ENCODE measurements at regions not wholly inside any gene's neighbourhood (a gene's known extent, or its start where the extent isn't known, plus 50 kb on each side); places are given as distances from the start of the nearest gene placed in this dataset.

DNA sequence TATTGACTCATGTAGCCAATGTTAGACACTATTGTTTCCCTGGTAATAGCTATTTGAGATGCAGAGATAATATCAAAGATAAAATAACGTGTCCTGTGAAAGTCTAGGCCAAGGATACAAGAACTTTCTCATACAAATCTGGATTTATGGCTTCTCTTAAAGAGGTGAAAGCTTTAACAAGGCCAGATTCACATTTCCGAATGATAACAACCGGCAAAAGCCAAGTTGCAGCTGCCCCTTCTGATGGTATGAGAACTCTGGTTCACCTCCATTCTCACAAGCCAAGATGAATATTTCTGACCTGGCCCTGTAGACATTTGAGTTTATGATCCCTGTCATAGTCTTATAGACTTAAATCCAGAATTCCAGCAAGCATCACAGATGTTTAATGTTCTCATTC lies 230.4 kb upstream of the ZC3H12C start:
- DNase-seq (ENCODE audit: low spot score): no peak

DNA sequence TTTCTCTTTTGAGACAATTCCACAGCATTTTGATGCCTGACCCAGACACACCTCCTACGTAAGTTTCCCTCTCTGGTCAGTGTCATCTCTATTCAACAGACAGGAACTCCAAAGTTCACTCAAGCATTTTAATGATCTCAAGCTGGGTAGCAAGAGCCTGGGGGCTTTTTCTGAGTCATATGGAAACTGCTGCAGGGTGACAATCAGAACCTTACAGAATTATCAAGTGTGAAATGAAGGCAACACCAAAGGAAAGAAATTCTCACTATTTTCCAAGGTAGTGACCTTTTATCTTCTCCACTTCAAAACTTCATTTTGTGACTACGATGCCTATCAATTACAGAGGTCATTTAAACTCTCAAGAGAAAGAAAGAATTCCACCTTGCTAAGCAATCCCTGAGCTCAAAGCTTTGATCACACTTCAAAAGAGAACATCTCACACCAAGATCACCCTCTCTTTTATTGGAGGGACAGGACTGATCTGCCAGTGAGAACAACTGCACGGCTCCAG lies 229.0 kb upstream of the ZC3H12C start:
- no peak for DNase-seq (ENCODE audit: low spot score)

DNA sequence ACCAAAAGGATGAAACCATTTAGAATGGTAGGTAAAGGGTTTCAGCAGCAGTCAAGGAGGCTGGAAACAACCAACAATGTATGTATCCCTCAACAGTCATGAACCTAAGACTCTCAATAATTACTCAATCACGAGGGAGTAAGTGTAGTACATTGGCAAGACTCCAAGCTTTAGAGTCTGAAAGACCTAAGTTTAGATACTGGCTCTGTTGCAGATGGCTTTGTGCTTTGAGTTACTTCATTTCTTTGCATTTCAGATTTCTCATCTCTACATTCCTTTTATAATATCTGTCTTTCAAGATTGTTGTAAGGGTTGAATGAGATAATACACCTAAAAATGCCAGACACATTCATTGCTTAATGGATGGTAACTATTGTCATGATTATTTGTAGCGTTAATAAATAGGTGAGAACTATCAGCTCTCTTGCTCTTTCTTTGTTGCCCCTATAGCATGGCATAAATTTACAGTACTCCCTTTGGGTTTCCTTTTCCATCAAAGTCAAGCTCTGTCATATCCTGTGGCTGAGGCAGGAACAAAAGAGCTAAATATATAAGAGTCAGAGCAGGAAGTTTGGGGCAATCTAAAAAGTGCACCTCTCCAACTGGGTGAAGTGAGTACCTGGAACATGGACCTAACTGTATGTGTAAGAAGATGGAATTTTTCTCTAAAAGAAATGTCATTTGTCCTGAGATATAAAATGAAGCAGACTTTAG lies 228.2 kb upstream of the ZC3H12C start:
- DNase-seq (ENCODE audit: low spot score): no peak

DNA sequence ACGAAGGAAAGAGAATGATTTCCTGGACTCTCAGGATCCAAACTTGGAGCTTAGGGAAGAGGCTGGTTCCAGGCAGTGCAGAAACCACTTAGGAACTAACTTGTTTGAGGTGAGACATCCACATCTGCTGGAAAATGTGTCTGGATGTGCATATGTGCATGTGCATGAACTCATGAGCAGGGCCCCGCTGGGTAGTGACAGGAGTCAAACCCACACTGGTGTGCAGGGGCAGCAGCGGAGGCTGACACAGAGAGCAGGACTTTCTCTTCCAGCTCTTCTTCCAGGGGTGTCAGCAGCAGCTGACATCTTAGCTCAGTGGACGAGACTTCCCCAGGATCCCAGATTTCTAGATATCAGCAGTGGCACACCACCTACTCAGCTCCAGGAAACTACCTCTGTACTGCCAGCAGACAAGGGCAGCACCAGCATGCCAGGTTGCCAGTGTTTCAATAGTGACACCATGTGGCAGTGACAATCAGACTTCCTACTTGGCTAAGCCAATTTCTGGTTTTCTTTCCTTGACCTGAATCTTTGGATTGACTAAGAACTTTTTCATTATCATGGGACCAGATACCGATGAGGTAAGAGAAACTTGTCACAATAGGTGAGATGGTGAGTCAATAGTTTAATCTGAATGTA lies 227.5 kb upstream of the ZC3H12C start:
- DNase-seq (ENCODE audit: low spot score): no peak

DNA sequence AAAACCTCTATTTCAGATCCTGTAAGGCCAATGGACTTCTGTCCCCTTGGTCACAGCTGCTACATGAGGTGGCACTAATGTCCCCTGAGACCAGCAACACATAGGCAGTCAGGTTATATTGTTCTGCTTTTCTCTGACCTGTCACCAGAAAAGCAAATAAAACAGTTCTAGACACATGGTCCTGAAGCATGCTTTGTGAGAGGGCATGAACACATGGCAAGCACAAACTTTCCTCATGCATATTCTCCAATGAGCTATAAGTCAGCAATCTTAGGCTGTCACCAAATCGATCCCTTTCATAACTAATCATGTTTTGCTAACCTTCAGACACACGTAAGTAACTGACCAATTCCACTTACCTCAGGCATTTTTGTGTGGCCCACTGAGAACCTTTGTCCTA lies 225.4 kb upstream of the ZC3H12C start:
- no peak for DNase-seq (ENCODE audit: low spot score)

DNA sequence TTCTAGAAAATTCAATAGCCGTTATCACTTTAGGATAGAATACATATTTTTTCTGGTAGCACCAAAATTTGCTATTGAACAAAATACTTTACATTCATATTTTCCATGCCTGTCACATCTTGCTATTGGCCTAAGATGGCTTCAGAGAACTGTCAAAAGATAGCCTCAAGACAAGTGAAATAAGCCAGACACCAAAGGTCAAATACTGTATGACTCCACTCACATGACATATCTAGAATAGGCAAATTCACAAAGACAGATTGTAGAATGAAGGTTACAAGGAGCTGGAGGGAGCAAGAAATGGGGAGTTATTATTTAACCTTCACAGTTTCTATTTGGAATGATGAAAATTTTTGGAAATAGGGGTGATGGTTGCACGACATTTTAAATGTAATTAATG lies 223.7 kb upstream of the ZC3H12C start:
- DNase-seq (ENCODE audit: low spot score): no peak

DNA sequence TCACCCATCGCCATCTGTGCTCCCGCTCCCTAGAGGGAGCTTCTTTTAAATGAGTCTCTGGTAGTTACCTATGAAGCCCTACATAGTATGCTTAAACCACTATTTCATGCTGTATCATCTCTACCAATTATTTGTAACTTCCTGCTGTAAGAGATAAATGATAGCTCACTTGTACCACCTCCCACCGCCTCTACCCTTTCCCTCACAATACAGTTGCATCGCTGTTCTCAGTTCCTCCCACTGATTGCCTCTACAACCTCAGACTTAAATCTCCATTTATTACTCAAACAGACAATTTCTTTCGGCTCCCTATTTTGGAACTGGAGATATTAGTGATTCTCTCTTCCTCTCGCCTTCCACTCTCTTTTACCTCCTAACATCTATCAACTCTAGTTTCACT lies 222.9 kb upstream of the ZC3H12C start:
- DNase-seq (ENCODE audit: low spot score): no peak

DNA sequence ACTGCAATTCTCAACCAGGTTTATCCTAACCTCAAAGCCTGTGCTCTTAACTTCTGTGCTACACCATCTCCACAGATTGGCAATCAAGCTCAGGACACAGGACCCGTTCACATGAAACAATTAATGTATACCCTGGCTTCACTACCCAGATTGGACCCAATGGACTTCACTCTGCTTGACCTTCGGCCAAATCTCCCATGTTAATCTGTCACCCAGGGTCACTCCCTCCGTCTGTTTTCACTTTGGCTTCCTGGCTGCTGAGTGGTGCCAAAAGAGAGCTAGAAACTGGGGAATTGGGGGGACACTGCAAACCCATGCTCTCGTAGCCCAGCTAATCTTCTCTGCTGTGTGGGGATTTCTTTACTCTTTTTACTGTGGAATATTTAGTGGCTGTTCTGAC lies 216.1 kb upstream of the ZC3H12C start:
- no peak for DNase-seq (ENCODE audit: low spot score)

DNA sequence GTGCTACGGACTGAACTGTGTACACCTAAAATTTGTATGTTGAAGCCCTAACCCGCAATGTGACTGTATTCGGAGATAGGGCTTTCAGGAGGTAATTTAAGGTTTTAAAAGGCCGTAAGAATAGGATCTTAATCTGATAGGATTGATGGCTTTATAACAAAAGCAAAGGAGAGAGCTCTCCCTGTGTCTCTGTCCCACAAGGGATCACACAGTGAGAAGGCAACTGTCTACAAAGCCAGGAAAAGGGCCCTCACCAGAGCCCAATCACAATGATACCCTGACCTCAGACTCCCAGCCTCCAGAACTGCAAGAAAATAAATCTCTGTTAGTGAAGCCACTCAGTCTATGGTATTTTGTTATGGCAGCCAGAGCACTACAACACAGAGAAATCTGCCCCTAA lies 208.7 kb upstream of the ZC3H12C start:
- DNase-seq (ENCODE audit: low spot score): no peak

DNA sequence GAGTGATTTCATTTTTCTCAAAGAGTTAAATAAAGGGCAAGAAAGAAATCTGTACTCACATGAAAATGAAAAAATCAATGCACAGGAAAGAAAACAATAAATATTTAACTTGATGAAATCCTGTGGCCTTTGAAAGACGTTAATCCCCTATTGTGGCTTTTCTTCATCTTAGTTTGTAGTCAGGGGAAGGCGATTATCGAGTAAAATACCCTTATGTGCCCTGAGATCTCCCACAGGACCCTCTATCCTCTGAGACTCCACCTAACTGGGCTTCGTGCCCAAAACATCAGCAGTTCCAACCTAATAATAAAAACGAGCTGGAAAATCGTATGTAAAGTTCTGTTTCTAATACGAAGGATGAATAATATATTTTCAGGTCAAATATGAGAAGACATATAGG lies 208.2 kb upstream of the ZC3H12C start:
- no peak for DNase-seq (ENCODE audit: low spot score)

DNA sequence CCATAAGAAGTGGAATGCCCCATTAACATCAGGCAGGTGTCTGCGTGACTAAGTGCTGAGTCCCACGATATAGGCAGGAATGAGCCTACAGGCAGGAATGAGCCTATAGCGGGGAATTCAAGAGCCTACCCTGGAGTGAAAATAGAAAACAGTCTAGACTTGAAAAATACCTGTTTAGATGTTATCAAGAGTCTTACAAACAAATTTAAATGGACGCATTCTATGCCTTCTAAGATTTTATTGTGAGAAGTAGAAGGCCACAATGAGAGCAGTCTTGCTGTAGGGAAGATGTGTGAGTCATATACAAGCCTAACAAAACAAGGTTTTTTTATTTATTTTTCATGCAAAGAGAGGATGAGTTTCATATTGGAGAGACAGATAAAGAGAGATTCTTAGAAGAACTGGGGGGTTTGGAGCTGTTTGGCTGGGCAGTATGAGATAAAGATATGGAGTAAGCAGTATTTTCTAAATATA lies 200.8 kb upstream of the ZC3H12C start:
- DNase-seq (ENCODE audit: low spot score): no peak

DNA sequence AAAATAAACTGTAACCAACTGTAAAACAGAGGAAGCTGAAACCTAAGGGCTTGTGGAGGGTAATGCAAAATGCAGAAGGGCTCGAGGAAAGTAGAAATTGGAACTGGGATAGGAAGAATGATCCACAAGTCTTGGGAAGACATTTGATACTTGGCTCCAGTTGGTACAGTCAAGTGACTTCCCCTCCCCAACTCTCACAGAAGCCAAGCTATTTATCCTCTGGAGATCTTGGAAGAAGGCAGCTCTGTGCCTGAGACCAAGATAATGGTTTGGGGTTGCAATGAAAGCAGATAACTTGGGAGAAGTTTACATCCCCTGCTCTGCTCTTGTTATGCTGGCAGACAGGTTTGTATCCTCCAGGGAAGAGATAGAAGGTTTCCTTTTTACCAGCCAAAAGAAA lies 198.9 kb upstream of the ZC3H12C start:
- DNase-seq (ENCODE audit: low spot score): no peak

DNA sequence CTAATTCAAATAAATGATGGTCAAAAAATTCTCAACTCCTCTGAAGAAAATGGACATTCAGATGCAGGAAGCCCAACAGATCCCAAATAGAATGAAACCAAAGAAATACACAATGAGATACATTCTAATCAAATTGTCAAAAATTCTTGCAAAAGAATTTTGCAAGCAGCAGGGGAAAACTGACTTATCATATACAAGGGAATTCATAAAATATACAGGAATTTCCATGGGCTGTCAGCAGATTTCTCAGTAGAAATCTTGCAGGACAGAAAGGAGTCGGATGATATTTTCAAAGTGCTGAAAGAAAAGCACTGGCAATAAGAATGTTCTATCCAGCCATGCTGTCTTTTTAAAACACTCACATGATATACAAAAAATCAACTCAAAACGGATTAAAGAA lies 194.6 kb upstream of the ZC3H12C start:
- no peak for DNase-seq (ENCODE audit: low spot score)

DNA sequence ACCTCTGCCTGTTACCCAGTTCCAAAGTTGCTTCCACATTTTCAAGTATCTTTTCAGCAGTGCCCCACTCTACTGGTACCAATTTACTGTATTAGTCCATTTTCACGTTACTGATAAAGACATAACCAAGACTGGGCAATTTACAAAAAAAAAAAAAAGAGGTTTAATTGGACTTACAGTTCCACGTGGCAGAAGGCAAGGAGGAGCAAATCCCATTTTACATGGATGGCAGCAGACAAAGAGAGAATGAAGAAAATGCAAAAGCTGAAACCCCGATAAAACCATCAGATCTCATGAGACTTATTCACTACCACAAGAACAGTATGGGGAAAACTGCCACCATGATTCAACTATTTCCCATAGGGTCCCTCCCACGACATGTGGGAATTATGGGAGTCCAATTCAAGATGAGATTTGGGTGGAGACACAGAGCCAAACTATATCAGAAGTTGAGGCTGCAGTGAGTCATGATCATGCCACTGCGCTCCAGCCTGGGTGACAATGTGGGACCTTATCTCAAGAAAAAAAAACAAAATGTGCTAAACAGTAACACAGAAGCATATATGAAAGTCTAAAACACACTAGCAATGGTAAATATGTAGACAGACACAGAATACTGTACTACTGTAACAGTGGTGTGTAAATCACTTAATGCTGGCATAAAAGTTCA lies 190.3 kb upstream of the ZC3H12C start:
- DNase-seq (ENCODE audit: low spot score): no peak

DNA sequence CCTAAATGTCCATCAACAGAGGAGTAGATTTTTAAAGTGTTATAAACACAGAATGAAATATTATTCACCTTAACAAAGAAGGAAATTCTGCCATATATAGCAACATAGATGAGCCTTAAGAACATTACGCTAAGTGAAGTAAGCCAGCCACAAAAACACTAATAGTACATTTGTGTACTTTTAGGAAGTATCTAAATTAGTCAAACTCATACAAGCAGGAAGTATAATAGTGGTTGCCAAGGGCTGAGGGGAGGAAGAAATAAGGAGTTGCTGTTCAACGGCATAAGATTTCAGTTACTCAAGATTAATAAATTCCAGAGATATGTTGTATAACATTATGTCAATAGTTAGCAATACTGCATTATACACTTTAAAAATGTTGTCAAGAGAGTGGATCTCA lies 181.7 kb upstream of the ZC3H12C start:
- no peak for DNase-seq (ENCODE audit: low spot score)

DNA sequence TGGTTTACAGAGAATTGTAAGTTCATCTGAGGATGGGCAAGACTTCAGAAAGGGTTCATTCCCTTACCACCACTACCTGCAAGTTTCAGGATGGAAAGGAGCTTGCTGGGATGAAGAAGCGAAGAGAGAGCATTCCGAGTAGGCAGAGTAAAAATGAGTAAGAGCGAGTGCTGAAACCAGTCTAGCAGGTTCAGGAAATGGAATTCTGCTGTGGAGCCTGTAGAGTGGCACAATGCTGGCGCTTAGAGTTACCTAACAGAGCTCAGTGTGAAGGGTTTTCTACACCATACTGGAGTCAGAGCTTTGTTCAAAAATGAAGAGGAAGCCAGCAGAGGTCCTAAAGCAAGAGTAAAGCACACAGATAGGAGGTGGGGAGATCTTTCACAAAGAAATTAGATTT lies 179.2 kb upstream of the ZC3H12C start:
- DNase-seq (ENCODE audit: low spot score): no peak

DNA sequence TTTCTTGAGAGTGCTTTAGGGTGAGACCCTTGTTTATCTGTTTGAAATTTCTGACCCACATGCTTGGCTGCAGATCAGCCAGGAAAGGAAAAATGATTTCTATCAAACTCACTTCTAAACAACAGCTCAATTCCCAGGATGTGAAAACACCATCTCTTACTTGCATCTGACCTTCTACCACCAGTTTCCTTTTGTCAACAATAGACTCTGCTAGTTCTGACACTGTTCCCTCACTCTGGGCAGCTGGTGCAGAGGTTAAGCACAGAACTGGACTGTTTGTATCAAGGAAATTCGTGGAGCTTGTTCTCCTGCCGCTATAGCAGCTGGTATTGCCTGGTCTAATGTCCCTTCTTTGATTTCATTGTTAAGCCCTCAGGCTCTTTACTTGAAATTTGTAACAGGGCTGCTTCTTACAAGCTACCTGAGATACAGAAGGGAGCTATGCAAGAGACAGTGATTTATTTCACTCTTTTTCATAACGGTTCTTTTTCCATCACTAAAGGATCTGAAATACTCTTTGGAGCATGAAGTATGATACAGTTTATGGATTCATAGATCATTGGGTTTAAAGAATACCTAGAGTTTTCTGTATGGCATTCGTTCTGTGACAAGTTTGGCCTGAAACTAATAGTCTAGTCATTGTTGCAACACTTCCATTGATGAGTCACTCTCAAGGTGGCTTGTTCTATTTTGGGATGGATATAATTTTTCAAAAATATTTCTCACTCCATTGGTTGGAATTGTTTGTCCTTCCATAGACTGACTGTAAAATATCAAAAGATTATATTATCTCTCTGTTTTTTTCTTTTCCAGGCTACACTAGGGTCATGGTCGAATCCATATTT lies 178.2 kb upstream of the ZC3H12C start:
- no peak for DNase-seq (ENCODE audit: low spot score)

DNA sequence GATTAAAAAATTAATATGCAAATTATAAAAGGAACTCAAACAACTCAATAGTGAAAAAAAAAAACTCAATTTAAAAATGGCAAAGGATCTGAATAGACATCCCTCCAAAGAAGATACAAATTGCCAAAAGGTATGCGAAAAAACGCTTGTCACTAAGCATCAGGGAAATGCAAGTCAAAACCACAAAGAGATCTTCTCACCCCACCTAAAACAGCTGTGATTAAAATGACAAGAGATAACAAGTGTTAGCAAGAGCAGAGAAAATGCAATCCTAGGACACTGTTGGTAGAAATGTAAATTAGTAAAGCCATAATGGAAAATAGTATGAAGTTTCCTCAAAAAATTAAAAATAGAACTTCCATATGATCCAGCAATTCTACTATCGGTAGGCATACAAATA lies 166.3 kb upstream of the ZC3H12C start:
- no peak for DNase-seq (ENCODE audit: low spot score)

DNA sequence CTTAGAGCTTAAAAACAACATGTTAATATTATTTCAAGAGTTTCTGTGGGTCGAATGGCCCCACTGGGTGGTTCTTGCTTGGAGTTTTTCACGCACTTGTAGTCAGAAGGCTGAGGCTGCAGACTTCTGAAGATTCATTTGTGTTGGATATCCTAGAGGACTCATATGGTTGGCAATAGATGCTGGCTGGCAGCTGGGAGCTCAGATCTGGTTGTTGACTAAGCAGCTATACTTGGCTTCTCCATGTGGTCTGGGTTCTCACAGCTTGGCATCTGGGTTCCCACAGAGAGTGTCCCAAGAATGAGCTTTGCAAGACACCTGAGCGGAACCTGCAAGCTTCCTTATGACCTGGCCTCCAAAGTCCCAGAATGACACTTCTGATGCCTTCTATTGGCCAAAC lies 163.9 kb upstream of the ZC3H12C start:
- no peak for DNase-seq (ENCODE audit: low spot score)

DNA sequence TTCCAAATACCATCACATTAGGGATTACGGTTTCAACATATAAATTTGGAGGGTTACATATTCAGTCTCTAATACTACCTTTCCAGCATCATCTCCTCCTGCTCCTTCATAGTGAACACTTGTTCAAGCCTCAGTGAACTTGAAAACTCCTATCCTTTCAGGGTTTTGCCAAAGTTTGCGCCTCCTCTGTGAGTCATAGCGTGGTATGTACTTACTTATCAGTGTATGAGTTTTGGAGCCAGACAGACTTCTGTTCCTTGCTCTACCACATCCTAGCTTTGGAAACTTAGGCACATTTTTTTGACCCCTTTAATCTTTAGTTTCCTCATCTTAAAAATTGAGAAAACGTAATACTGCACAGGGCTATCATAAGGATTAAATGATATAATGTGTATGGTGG lies 160.1 kb upstream of the ZC3H12C start:
- DNase-seq (ENCODE audit: low spot score): no peak

DNA sequence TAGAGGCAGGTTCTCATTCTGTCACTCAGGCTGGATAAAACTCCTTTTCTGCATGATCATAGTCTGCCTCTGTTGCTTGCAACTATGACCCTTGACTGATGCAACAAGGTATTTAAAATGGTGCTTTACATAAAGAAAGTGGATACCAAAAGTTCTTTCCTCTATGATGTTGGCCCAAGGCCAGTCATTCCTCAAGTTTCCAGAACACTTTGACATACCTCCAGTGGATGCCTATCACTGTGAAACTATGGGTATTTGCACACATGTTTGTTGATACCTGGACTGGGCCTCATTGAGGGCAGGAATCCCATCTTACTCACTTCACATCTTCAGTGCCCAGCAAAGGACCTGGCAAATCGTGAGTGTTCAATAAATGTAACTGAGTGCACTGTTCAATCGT lies 159.0 kb upstream of the ZC3H12C start:
- no peak for DNase-seq (ENCODE audit: low spot score)

DNA sequence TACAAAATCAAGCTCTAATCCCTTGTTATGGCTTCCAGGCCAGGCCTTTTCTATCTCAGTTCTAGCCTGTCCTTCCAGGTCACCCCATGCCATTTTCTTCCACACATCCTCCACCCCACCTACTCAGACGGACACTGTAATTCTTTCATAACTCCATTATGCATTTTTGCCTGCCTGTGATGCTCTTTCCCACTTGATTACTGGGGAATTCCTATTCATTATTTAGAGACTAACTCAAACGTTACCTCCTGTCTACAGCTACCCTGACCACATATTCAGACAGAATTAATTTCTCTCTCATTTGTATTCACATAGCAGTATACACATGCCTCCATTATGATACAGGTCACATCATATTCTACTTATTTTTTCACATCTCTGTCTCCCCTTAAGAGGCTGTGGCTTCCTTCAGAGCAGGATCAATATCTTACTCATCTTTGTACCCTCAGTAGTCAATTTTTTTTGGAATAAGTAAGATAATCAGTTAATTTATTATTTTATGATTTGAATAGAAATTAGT lies 156.5 kb upstream of the ZC3H12C start:
- no peak for DNase-seq (ENCODE audit: low spot score)
